SK-N-SH (cell line): ENCODE measurements at regions not wholly inside any gene's neighbourhood (a gene's known extent, or its start where the extent isn't known, plus 50 kb on each side); places are given as distances from the start of the nearest gene placed in this dataset.

Source experiments
- NRF1 ChIP-seq: IDR thresholded peaks from 2 replicates; pipeline ENCODE4 v1.6.1; 2012; ENCODE audit warnings: low read depth, mild to moderate bottlenecking, low read length
- TAF1 ChIP-seq: IDR thresholded peaks from 2 replicates; pipeline ENCODE4 v1.6.1; 2012; ENCODE audit warnings: low read depth, mild to moderate bottlenecking, low read length, moderate library complexity, borderline replicate concordance

GRCh38 chr5:87022415-87022814 lies 245.3 kb upstream of the RASA1 start:
- TF ChIP-seq TAF1 (no peak), NRF1 (no peak)
